MM.1S (cell line): ENCODE measurements at regions not wholly inside any gene's neighbourhood (a gene's known extent, or its start where the extent isn't known, plus 50 kb on each side); places are given as distances from the start of the nearest gene placed in this dataset.

Experiments
- DNase-seq: peaks from one replicate; pipeline ENCODE4 v3.0.0-alpha.2; 2015
- H2AFZ ChIP-seq: fragments of 300-600 bp; sonication (generic); 2 replicates; pipeline ENCODE4 v1.6.0; 2016; ENCODE audit warnings: antibody characterized with exemption, low read length
- H3F3A ChIP-seq: fragments of 300-600 bp; sonication (generic); 2 replicates; pipeline ENCODE4 v1.6.1; 2016; ENCODE audit warnings: mild to moderate bottlenecking, antibody characterized with exemption, low read length, moderate library complexity, mixed read lengths; ENCODE audit not compliant: insufficient read depth
- H3K27ac ChIP-seq: fragments of 300-600 bp; sonication (generic); 2 replicates; pipeline ENCODE4 v1.5.1; 2016; ENCODE audit warnings: mild to moderate bottlenecking, low read length
- H3K27me3 ChIP-seq: fragments of 300-600 bp; sonication (generic); replicated peaks from 2 replicates; pipeline ENCODE4 v1.6.0; 2016; ENCODE audit warnings: low read length; ENCODE audit not compliant: insufficient read depth
- H3K36me3 ChIP-seq: fragments of 300-600 bp; sonication (generic); replicated peaks from 2 replicates; pipeline ENCODE4 v1.6.1; 2016; ENCODE audit warnings: mild to moderate bottlenecking, low read length, mixed read lengths; ENCODE audit not compliant: insufficient read depth
- H3K4me1 ChIP-seq: fragments of 300-600 bp; sonication (generic); 2 replicates; pipeline ENCODE4 v1.6.1; 2016; ENCODE audit warnings: low read length, mixed read lengths
- H3K4me2 ChIP-seq: fragments of 300-600 bp; sonication (generic); 2 replicates; pipeline ENCODE4 v1.6.0; 2016; ENCODE audit warnings: low read depth, low read length
- H3K4me3 ChIP-seq: fragments of 300-600 bp; sonication (generic); 2 replicates; pipeline ENCODE4 v1.5.1; 2016; ENCODE audit warnings: low read length, mixed read lengths
- H3K79me2 ChIP-seq: fragments of 300-600 bp; sonication (generic); 2 replicates; pipeline ENCODE4 v1.6.1; 2016; ENCODE audit warnings: mixed run types, low read length, mixed read lengths
- H3K9ac ChIP-seq: fragments of 300-600 bp; sonication (generic); 2 replicates; pipeline ENCODE4 v1.6.1; 2016; ENCODE audit warnings: low read length, mixed read lengths
- H3K9me2 ChIP-seq: fragments of 300-600 bp; sonication (generic); replicated peaks from 2 replicates; pipeline ENCODE4 v1.6.1; 2016; ENCODE audit warnings: mild to moderate bottlenecking, low read length, mixed read lengths; ENCODE audit not compliant: insufficient read depth
- H3K9me3 ChIP-seq: fragments of 300-600 bp; sonication (generic); replicated peaks from 2 replicates; pipeline ENCODE4 v1.6.1; 2016; ENCODE audit warnings: mild to moderate bottlenecking, low read length, mixed read lengths; ENCODE audit not compliant: insufficient read depth
- H4K20me1 ChIP-seq: fragments of 300-600 bp; sonication (generic); 2 replicates; pipeline ENCODE4 v1.6.1; 2016; ENCODE audit warnings: mild to moderate bottlenecking, low read length, moderate library complexity, mixed read lengths; ENCODE audit not compliant: insufficient read depth
- CTCF ChIP-seq: fragments of 300-600 bp; sonication (generic); IDR thresholded peaks from 2 replicates; pipeline ENCODE4 v1.5.1; 2016; ENCODE audit warnings: antibody characterized with exemption, low read length, mixed read lengths
- EZH2 ChIP-seq: fragments of 300-600 bp; sonication (generic); optimal IDR thresholded peaks from 2 replicates; pipeline ENCODE3; 2017; ENCODE audit warnings: low read depth, mild to moderate bottlenecking, antibody characterized with exemption, low read length, mixed read lengths
- EZH2phosphoT487 ChIP-seq: fragments of 300-600 bp; sonication (generic); IDR thresholded peaks from 2 replicates; pipeline ENCODE4 v1.6.1; 2018; ENCODE audit warnings: antibody characterized with exemption, low read length

GRCh38 chr14:38951451-38951850 is 151.6 kb downstream of the SEC23A start:
- TF ChIP-seq EZH2phosphoT487, result no peak
- no peak for TF ChIP-seq CTCF
- TF ChIP-seq EZH2, result no peak

GRCh38 chr14:38950676-38951075 is 152.4 kb downstream of the SEC23A start:
- DNase-seq, result no peak
- no peak for TF ChIP-seq EZH2
- TF ChIP-seq EZH2phosphoT487, result no peak
- TF ChIP-seq CTCF, result no peak
- Histone ChIP-seq H3K9me2 (no peaks in the 10 kb centered on the region), H3K27me3 (no peaks in the 10 kb centered on the region), H3K9me3 (no peaks in the 10 kb centered on the region), H3K4me1 (no peaks in the 10 kb centered on the region), H3F3A (no peaks in the 10 kb centered on the region), H3K4me2 (no peak overlapping the region), H4K20me1 (no peaks in the 10 kb centered on the region), H3K4me3 (no peak overlapping the region), H2AFZ (no peak overlapping the region), H3K79me2 (no peaks in the 10 kb centered on the region), H3K27ac (no peak overlapping the region), H3K9ac (no peak overlapping the region), H3K36me3 (no peaks in the 10 kb centered on the region)

More at GRCh38 chr14:38951451-38951850, 151.6 kb downstream of the SEC23A start:
- H3F3A ChIP-seq, result no peaks in the 10 kb centered on the region
- no peak overlapping the region for H3K4me3 ChIP-seq
- DNase-seq, result no peak
- no peaks in the 10 kb centered on the region for H4K20me1 ChIP-seq
- no peaks in the 10 kb centered on the region for H3K79me2 ChIP-seq
- H2AFZ ChIP-seq, result no peak overlapping the region
- no peaks in the 10 kb centered on the region for H3K9me2 ChIP-seq
- H3K9me3 ChIP-seq, result no peaks in the 10 kb centered on the region
- no peak overlapping the region for H3K27ac ChIP-seq
- no peaks in the 10 kb centered on the region for H3K36me3 ChIP-seq
- H3K4me2 ChIP-seq, result no peak overlapping the region
- H3K9ac ChIP-seq, result no peak overlapping the region
- no peaks in the 10 kb centered on the region for H3K4me1 ChIP-seq
- no peaks in the 10 kb centered on the region for H3K27me3 ChIP-seq

GRCh38 chr14:38948576-38948975 is 154.5 kb downstream of the SEC23A start:
- H2AFZ ChIP-seq, result no peak overlapping the region
- H3K27ac ChIP-seq, result no peak overlapping the region
- H3K27me3 ChIP-seq, result no peaks in the 10 kb centered on the region
- no peaks in the 10 kb centered on the region for H3K79me2 ChIP-seq
- no peak for TF ChIP-seq CTCF
- no peak for TF ChIP-seq EZH2phosphoT487
- no peak for TF ChIP-seq EZH2
- no peak overlapping the region for H3K4me2 ChIP-seq
- no peak overlapping the region for H3K9ac ChIP-seq
- H4K20me1 ChIP-seq, result no peaks in the 10 kb centered on the region
- no peaks in the 10 kb centered on the region for H3K9me3 ChIP-seq
- H3K4me3 ChIP-seq, result no peak overlapping the region
- H3F3A ChIP-seq, result no peaks in the 10 kb centered on the region
- H3K36me3 ChIP-seq, result no peaks in the 10 kb centered on the region
- no peak for DNase-seq
- H3K4me1 ChIP-seq, result no peaks in the 10 kb centered on the region
- no peaks in the 10 kb centered on the region for H3K9me2 ChIP-seq
